Caco-2 (cell line): ENCODE measurements at regions not wholly inside any gene's neighbourhood (a gene's known extent, or its start where the extent isn't known, plus 50 kb on each side); places are given as distances from the start of the nearest gene placed in this dataset.

ENCODE experiments used
- BruUV-seq: library from RNA; stranded (reverse); fragments of 400-500 nt; replicated peaks from 2 replicates; lab custom pipeline; 2021; lab: Mats Ljungman, UMichigan
- CTCF ChIA-PET: fragments of 300-600 bp; sonication (Branson Sonifier 250); formaldehyde crosslinking; loops from one replicate; lab custom pipeline; 2022; ENCODE audit warnings: antibody characterized with exemption; lab: Charles Lee
- POLR2A ChIA-PET: fragments of 300-600 bp; sonication (Branson Sonifier 250); formaldehyde crosslinking; loops from one replicate; lab custom pipeline; 2022; ENCODE audit warnings: antibody characterized with exemption; lab: Charles Lee
- DNase-seq, 2 experiments: peaks; one replicate each; pipeline versions ENCODE4 v3.0.0 to v3.0.0-alpha.2; 2020 to 2022
- H3K27me3 ChIP-seq: replicated peaks from 2 replicates; pipeline ENCODE4 v1.6.0; 2011; ENCODE audit warnings: low read length; ENCODE audit not compliant: control insufficient read depth, insufficient read depth
- H3K36me3 ChIP-seq: 2 replicates; pipeline ENCODE4 v1.5.1; 2011; ENCODE audit warnings: low read length; ENCODE audit not compliant: control insufficient read depth, insufficient read depth
- H3K4me1 ChIP-seq: fragments of 250-450 bp; sonication (Bioruptor Pico); 2 replicates; pipeline ENCODE4 v1.5.1; 2020; ENCODE audit warnings: mild to moderate bottlenecking
- H3K4me3 ChIP-seq: 2 replicates; pipeline ENCODE4 v1.5.1; 2011; ENCODE audit warnings: low read depth, mild to moderate bottlenecking, control low read depth, low read length
- H3K9me3 ChIP-seq: fragments of 250-450 bp; sonication (Bioruptor Pico); 2 replicates; pipeline ENCODE4 v1.5.1; 2020; ENCODE audit warnings: mild to moderate bottlenecking, moderate library complexity
- H3K27ac Mint-ChIP-seq: one replicate; pipeline ENCODE4 v1.8.0; 2022; ENCODE audit warnings: mixed read lengths; ENCODE audit not compliant: unreplicated experiment
- H3K27me3 Mint-ChIP-seq: one replicate; pipeline ENCODE4 v1.8.0; 2022; ENCODE audit warnings: mixed read lengths; ENCODE audit not compliant: insufficient read depth, unreplicated experiment
- H3K36me3 Mint-ChIP-seq: one replicate; pipeline ENCODE4 v1.8.0; 2022; ENCODE audit warnings: mild to moderate bottlenecking, mixed read lengths; ENCODE audit not compliant: insufficient read depth, unreplicated experiment
- H3K4me1 Mint-ChIP-seq: one replicate; pipeline ENCODE4 v1.8.0; 2022; ENCODE audit warnings: low read depth, mixed read lengths; ENCODE audit not compliant: unreplicated experiment
- H3K4me3 Mint-ChIP-seq: one replicate; pipeline ENCODE4 v1.8.0; 2022; ENCODE audit warnings: mild to moderate bottlenecking, moderate library complexity, mixed read lengths; ENCODE audit not compliant: unreplicated experiment
- H3K9me3 Mint-ChIP-seq: one replicate; pipeline ENCODE4 v1.8.0; 2022; ENCODE audit warnings: mixed read lengths; ENCODE audit not compliant: unreplicated experiment
- CTCF ChIP-seq, 2 experiments: fragments of 200-600 bp in 1 of 2; IDR thresholded peaks; 1 replicate in 1 of 2; 2 replicates in 1 of 2; pipeline versions ENCODE4 v1.5.1 to v1.8.0; 2011 to 2022; ENCODE audit warnings: antibody characterized with exemption in 1 of 2, control low read depth in 1 of 2, inconsistent platforms in 1 of 2, low read depth in 1 of 2, low read length in 1 of 2, mild to moderate bottlenecking in 1 of 2, moderate library complexity in 1 of 2; ENCODE audit not compliant: insufficient read depth in 1 of 2, severe bottlenecking in 1 of 2, unreplicated experiment in 1 of 2
- intact Hi-C: fragments of 100-400 bp; cut with micrococcal nuclease; formaldehyde crosslinking; loops from one replicate; pipeline ENCODE4 v1.10.0; 2022; ENCODE audit not compliant: unreplicated experiment

GRCh38 chr6:147142684-147143245 lies 61.5 kb upstream of the STXBP5 start:
- Mint-ChIP-seq H3K36me3 (no peaks in the 10 kb centered on the region), H3K9me3 (no peaks in the 10 kb centered on the region), H3K4me3 (no peak overlapping the region), H3K27me3 (no peaks in the 10 kb centered on the region), H3K27ac (no peak overlapping the region), H3K4me1 (no peaks in the 10 kb centered on the region)
- H3K36me3 ChIP-seq: no peaks in the 10 kb centered on the region
- H3K4me1 ChIP-seq: no peaks in the 10 kb centered on the region
- H3K4me3 ChIP-seq: no peak overlapping the region
- intact Hi-C loops: no loop called here
- H3K27me3 ChIP-seq: no peaks in the 10 kb centered on the region
- POLR2A ChIA-PET: no interaction called here
- CTCF ChIA-PET: no interaction called here
- DNase-seq: no peak
- no peak for TF ChIP-seq CTCF (IDR thresholded peaks at IDR 0.05; ENCODE audit: insufficient read depth in 1 of 2, low read depth in 1 of 2, low read length in 1 of 2, severe bottlenecking in 1 of 2, unreplicated experiment in 1 of 2)
- BruUV-seq: no TSS peak
- no peaks in the 10 kb centered on the region for H3K9me3 ChIP-seq

- POLR2A ChIA-PET: no interaction called here
- no TSS peak for BruUV-seq
These were observed 55.1 kb upstream of the STXBP5 start for GRCh38 chr6:147149092-147149491.

GRCh38 chr6:147149826-147150225 lies 54.4 kb upstream of the STXBP5 start:
- DNase-seq: no peak
- ChIA-PET POLR2A (no interaction called here), CTCF (no interaction called here)
- Histone ChIP-seq H3K9me3 (0 out of 2 replicates have a peak, but pooled peaks cover 4% of the 10 kb centered on the region), H3K4me3 (no peak overlapping the region), H3K36me3 (no peaks in the 10 kb centered on the region), H3K27me3 (no peaks in the 10 kb centered on the region), H3K4me1 (peaks cover 12% of the 10 kb centered on the region)
- intact Hi-C loops: loop anchor here (5.0 kb wide), 1 partner anchor 168 kb away; no protein-coding TSS in a partner anchor
- H3K36me3 Mint-ChIP-seq: no peaks in the 10 kb centered on the region
- peaks cover 19% of the 10 kb centered on the region for H3K4me1 Mint-ChIP-seq
- no peak overlapping the region for H3K27ac Mint-ChIP-seq
- peaks cover 9% of the 10 kb centered on the region for H3K9me3 Mint-ChIP-seq
- BruUV-seq: no TSS peak
- H3K27me3 Mint-ChIP-seq: no peaks in the 10 kb centered on the region
- H3K4me3 Mint-ChIP-seq: no peak overlapping the region
- TF ChIP-seq CTCF (IDR thresholded peaks at IDR 0.05; ENCODE audit: insufficient read depth in 1 of 2, low read depth in 1 of 2, low read length in 1 of 2, severe bottlenecking in 1 of 2, unreplicated experiment in 1 of 2): no peak

More at GRCh38 chr6:147149092-147149491, 55.1 kb upstream of the STXBP5 start:
- Mint-ChIP-seq H3K36me3 (no peaks in the 10 kb centered on the region), H3K27ac (no peak overlapping the region), H3K4me3 (no peak overlapping the region), H3K9me3 (peaks cover 9% of the 10 kb centered on the region), H3K27me3 (no peaks in the 10 kb centered on the region), H3K4me1 (peaks cover 13% of the 10 kb centered on the region)
- Histone ChIP-seq H3K4me1 (peaks cover 12% of the 10 kb centered on the region), H3K27me3 (no peaks in the 10 kb centered on the region), H3K4me3 (no peak overlapping the region), H3K36me3 (no peaks in the 10 kb centered on the region), H3K9me3 (0 out of 2 replicates have a peak, but pooled peaks cover 4% of the 10 kb centered on the region)
- CTCF ChIA-PET: no interaction called here
- no peak for DNase-seq
- intact Hi-C loops: no loop called here
- no peak for TF ChIP-seq CTCF (IDR thresholded peaks at IDR 0.05; ENCODE audit: insufficient read depth in 1 of 2, low read depth in 1 of 2, low read length in 1 of 2, severe bottlenecking in 1 of 2, unreplicated experiment in 1 of 2)
